ENCODE measurements at regions not wholly inside any gene's neighbourhood (a gene's known extent, or its start where the extent isn't known, plus 50 kb on each side); places are given as distances from the start of the nearest gene placed in this dataset.

- Histone ChIP-seq H3K9me2 (replicated peaks; ENCODE audit: insufficient read depth, low read length) (no peaks in the 10 kb centered on the region), H3F3A (ENCODE audit: insufficient read depth) (no peaks in the 10 kb centered on the region), H3K79me2 (ENCODE audit: insufficient read depth, low read length) (no peaks in the 10 kb centered on the region), H3K4me2 (ENCODE audit: low read depth, low read length, poor library complexity, severe bottlenecking) (no peak overlapping the region), H3K4me3 (ENCODE audit: insufficient read depth, low read length, poor library complexity, severe bottlenecking) (no peak overlapping the region), H3K9ac (ENCODE audit: low read length) (no peak overlapping the region), H4K20me1 (ENCODE audit: low read depth, low read length) (no peaks in the 10 kb centered on the region), H2AFZ (ENCODE audit: low read depth, low read length, severe bottlenecking) (no peak overlapping the region), H3K27me3 (ENCODE audit: low read length) (no peaks in the 10 kb centered on the region), H3K27ac (ENCODE audit: low read depth, low read length) (no peak overlapping the region), H3K36me3 (ENCODE audit: low read length) (no peaks in the 10 kb centered on the region), H3K9me3 (ENCODE audit: insufficient read depth, low read length) (no peaks in the 10 kb centered on the region)
- TF ChIP-seq CTCF (IDR thresholded peaks at IDR 0.05; ENCODE audit: insufficient read depth, low read length, poor library complexity, severe bottlenecking) (no peak), EZH2phosphoT487 (conservative IDR thresholded peaks at IDR 0.05; ENCODE audit: low read length) (no peak)
Observed at GRCh38 chr22:48210812-48211211, 1448.4 kb downstream of the TBC1D22A start.

- Histone ChIP-seq H3K4me2 (ENCODE audit: low read depth, low read length, poor library complexity, severe bottlenecking) (no peak overlapping the region), H4K20me1 (ENCODE audit: low read depth, low read length) (no peaks in the 10 kb centered on the region), H3K9ac (ENCODE audit: low read length) (no peak overlapping the region), H3K79me2 (ENCODE audit: insufficient read depth, low read length) (no peaks in the 10 kb centered on the region), H3F3A (ENCODE audit: insufficient read depth) (no peaks in the 10 kb centered on the region), H2AFZ (ENCODE audit: low read depth, low read length, severe bottlenecking) (no peak overlapping the region), H3K27ac (ENCODE audit: low read depth, low read length) (no peak overlapping the region), H3K36me3 (ENCODE audit: low read length) (no peaks in the 10 kb centered on the region), H3K9me3 (ENCODE audit: insufficient read depth, low read length) (no peaks in the 10 kb centered on the region), H3K4me3 (ENCODE audit: insufficient read depth, low read length, poor library complexity, severe bottlenecking) (no peak overlapping the region), H3K9me2 (replicated peaks; ENCODE audit: insufficient read depth, low read length) (no peaks in the 10 kb centered on the region), H3K27me3 (ENCODE audit: low read length) (no peaks in the 10 kb centered on the region)
- TF ChIP-seq CTCF (IDR thresholded peaks at IDR 0.05; ENCODE audit: insufficient read depth, low read length, poor library complexity, severe bottlenecking) (no peak), EZH2phosphoT487 (conservative IDR thresholded peaks at IDR 0.05; ENCODE audit: low read length) (no peak)
Observed at GRCh38 chr22:48210198-48210580, 1447.7 kb downstream of the TBC1D22A start.

GRCh38 chr22:48209473-48210197, 1447.2 kb downstream of the TBC1D22A start:
- Histone ChIP-seq H3F3A (ENCODE audit: insufficient read depth) (no peaks in the 10 kb centered on the region), H3K9ac (ENCODE audit: low read length) (no peak overlapping the region), H3K36me3 (ENCODE audit: low read length) (no peaks in the 10 kb centered on the region), H3K27ac (ENCODE audit: low read depth, low read length) (no peak overlapping the region), H3K4me2 (ENCODE audit: low read depth, low read length, poor library complexity, severe bottlenecking) (no peak overlapping the region), H2AFZ (ENCODE audit: low read depth, low read length, severe bottlenecking) (no peak overlapping the region), H3K4me3 (ENCODE audit: insufficient read depth, low read length, poor library complexity, severe bottlenecking) (no peak overlapping the region), H3K9me2 (replicated peaks; ENCODE audit: insufficient read depth, low read length) (no peaks in the 10 kb centered on the region), H3K27me3 (ENCODE audit: low read length) (no peaks in the 10 kb centered on the region), H3K79me2 (ENCODE audit: insufficient read depth, low read length) (no peaks in the 10 kb centered on the region), H4K20me1 (ENCODE audit: low read depth, low read length) (no peaks in the 10 kb centered on the region), H3K9me3 (ENCODE audit: insufficient read depth, low read length) (no peaks in the 10 kb centered on the region)
- TF ChIP-seq CTCF (IDR thresholded peaks at IDR 0.05; ENCODE audit: insufficient read depth, low read length, poor library complexity, severe bottlenecking) (no peak), EZH2phosphoT487 (conservative IDR thresholded peaks at IDR 0.05; ENCODE audit: low read length) (no peak)
